Activated CD4-positive, alpha-beta T cell treated with anti-CD3 and anti-CD28 coated beads for 36 hours (primary cell): ENCODE measurements at regions not wholly inside any gene's neighbourhood (a gene's known extent, or its start where the extent isn't known, plus 50 kb on each side); places are given as distances from the start of the nearest gene placed in this dataset.

Experiments
- ATAC-seq: fragments of 200-7000 bp; cut with Tn5 transposase; one replicate; pipeline ENCODE4 v1.10.0; 2021; ENCODE audit warnings: mild to moderate bottlenecking, moderate library complexity
- CTCF ChIA-PET: fragments of 350-600 bp; sonication (Branson Sonifier 250); formaldehyde crosslinking; loops from one replicate; lab custom pipeline; 2021; ENCODE audit warnings: antibody characterized with exemption; lab: Charles Lee
- POLR2A ChIA-PET: fragments of 350-600 bp; sonication (Branson Sonifier 250); formaldehyde crosslinking; loops from one replicate; lab custom pipeline; 2021; ENCODE audit warnings: antibody characterized with exemption, inconsistent platforms; lab: Charles Lee
- DNase-seq: peaks from one replicate; pipeline ENCODE4 v3.0.0-alpha.2; 2020
- H3K27ac Mint-ChIP-seq: one replicate; pipeline ENCODE4 v1.8.0; 2021; ENCODE audit warnings: mixed read lengths
- H3K27me3 Mint-ChIP-seq: one replicate; pipeline ENCODE4 v1.8.0; 2021; ENCODE audit warnings: mixed read lengths
- H3K36me3 Mint-ChIP-seq: one replicate; pipeline ENCODE4 v1.8.0; 2021; ENCODE audit warnings: low read depth, mixed read lengths
- H3K4me1 Mint-ChIP-seq: one replicate; pipeline ENCODE4 v1.8.0; 2021; ENCODE audit warnings: mixed read lengths
- H3K4me3 Mint-ChIP-seq: one replicate; pipeline ENCODE4 v1.8.0; 2021; ENCODE audit warnings: mild to moderate bottlenecking, moderate library complexity, mixed read lengths
- H3K9me3 Mint-ChIP-seq: one replicate; pipeline ENCODE4 v1.8.0; 2021; ENCODE audit warnings: low read depth, mixed read lengths
- intact Hi-C, 2 experiments: fragments of 100-400 bp; cut with DNase I in 1 of 2; cut with micrococcal nuclease in 1 of 2; formaldehyde crosslinking; loops; one replicate each; pipeline versions ENCODE4 v1.14.2 to v1.15.1; 2022 to 2024; cut with DNase I, micrococcal nuclease

DNA sequence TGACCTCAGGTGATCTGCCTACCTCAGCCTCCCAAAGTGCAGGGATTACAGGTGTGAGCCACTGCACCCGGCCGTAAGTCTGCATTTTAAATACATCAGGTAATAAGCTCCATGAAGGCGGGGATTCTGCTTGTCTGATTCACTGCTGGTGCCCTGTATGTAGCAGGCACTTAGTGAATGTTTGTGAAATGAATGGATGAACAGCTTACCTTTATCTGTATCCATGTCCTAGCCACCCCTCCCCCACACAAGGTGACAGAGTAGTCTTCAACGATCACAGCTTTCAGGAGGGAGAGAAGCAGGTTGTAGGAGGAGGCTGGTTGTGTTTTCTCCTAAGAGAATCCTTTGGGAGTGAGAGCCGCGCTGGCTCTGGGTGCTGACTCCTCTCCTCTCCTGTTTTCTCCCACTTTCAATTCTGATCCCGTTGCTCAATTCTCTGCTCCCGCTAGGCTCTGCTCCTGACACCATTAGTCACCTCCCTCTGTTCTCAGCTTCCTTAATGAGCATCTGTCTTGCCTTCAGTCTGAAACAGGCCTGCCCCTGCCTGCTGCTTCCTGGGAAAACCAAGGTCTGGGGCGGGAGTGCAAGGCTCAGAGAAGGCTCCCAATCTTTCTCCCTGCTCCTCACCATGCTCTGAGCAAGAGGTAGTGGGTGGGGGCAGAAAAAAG is 88.8 kb upstream of the CTNNA1 start:
- Mint-ChIP-seq H3K4me1 (peaks cover 31% of the 10 kb centered on the region), H3K36me3 (no peaks in the 10 kb centered on the region), H3K27ac (no peak overlapping the region), H3K4me3 (no peak overlapping the region), H3K9me3 (no peaks in the 10 kb centered on the region), H3K27me3 (peaks cover 78% of the 10 kb centered on the region)
- intact Hi-C loops = no loop called here
- no peak for ATAC-seq
- POLR2A ChIA-PET = interaction anchor here (0.6 kb wide), 1 partner anchor 593 kb away, joined by 6 read pairs; no protein-coding TSS in a partner anchor
- CTCF ChIA-PET = no interaction called here
- DNase-seq = no peak

GRCh38 chr5:138663561-138663960 is 88.4 kb upstream of the HSPA9 start:
- Mint-ChIP-seq H3K4me3 (no peak overlapping the region), H3K27ac (no peak overlapping the region), H3K4me1 (peaks cover 23% of the 10 kb centered on the region), H3K36me3 (no peaks in the 10 kb centered on the region), H3K27me3 (peaks cover 75% of the 10 kb centered on the region), H3K9me3 (no peaks in the 10 kb centered on the region)
- intact Hi-C loops = no loop called here
- CTCF ChIA-PET = interaction anchor here (0.6 to 0.8 kb wide), 2 partner anchors 14 to 116 kb away, joined by 3 to 4 read pairs; no protein-coding TSS in a partner anchor
- DNase-seq (no peak), ATAC-seq (no peak)
- POLR2A ChIA-PET = interaction anchor here (0.6 kb wide), 1 partner anchor 594 kb away, joined by 6 read pairs; no protein-coding TSS in a partner anchor

- peak; percentile 65 for ATAC-seq
- H3K36me3 Mint-ChIP-seq = no peaks in the 10 kb centered on the region
- H3K9me3 Mint-ChIP-seq = no peaks in the 10 kb centered on the region
- intact Hi-C loops = no loop called here
- CTCF ChIA-PET = interaction anchor here (0.6 to 0.8 kb wide), 2 partner anchors 13 to 116 kb away, joined by 3 to 4 read pairs; no protein-coding TSS in a partner anchor
- peaks cover 75% of the 10 kb centered on the region for H3K27me3 Mint-ChIP-seq
- H3K4me3 Mint-ChIP-seq = no peak overlapping the region
- H3K27ac Mint-ChIP-seq = no peak overlapping the region
- peaks cover 17% of the 10 kb centered on the region for H3K4me1 Mint-ChIP-seq
- DNase-seq = peak; percentile 26
- POLR2A ChIA-PET = no interaction called here
Observed at GRCh38 chr5:138663009-138663408, 87.8 kb upstream of the HSPA9 start.

- H3K4me1 Mint-ChIP-seq = peaks cover 14% of the 10 kb centered on the region
- H3K36me3 Mint-ChIP-seq = no peaks in the 10 kb centered on the region
- intact Hi-C loops = no loop called here
- CTCF ChIA-PET = no interaction called here
- H3K9me3 Mint-ChIP-seq = no peaks in the 10 kb centered on the region
- H3K27ac Mint-ChIP-seq = no peak overlapping the region
- no peak overlapping the region for H3K4me3 Mint-ChIP-seq
- peaks cover 73% of the 10 kb centered on the region for H3K27me3 Mint-ChIP-seq
- peak; percentile 69 for ATAC-seq
- DNase-seq = peak; percentile 54
- POLR2A ChIA-PET = no interaction called here
Observed at GRCh38 chr5:138662599-138662998, 87.4 kb upstream of the HSPA9 start.

DNA sequence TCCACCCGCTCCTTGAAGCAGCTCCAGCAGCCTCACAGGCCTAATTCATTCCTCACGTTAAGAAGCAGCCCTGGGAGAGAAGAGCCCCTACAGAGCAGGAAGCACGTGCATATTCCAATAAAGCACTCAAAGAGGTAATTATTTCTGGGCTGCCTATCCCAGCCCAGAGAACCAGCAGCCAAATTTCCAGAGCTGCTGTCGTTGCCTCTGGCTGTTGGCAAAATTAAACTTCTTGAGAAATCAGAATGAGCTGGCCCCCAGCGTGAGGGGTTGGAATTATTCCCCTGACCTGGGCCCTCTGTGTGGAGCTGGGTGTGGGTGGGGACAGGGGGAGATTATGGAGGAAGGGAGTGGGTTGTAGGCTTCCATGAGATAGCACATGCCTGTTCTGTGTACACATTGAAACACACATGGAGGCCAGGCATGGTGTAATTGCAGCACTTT is 86.8 kb upstream of the HSPA9 start:
- DNase-seq = no peak
- POLR2A ChIA-PET = no interaction called here
- peaks cover 14% of the 10 kb centered on the region for H3K4me1 Mint-ChIP-seq
- peaks cover 78% of the 10 kb centered on the region for H3K27me3 Mint-ChIP-seq
- CTCF ChIA-PET = no interaction called here
- no peak for ATAC-seq
- no peak overlapping the region for H3K27ac Mint-ChIP-seq
- H3K36me3 Mint-ChIP-seq = no peaks in the 10 kb centered on the region
- H3K9me3 Mint-ChIP-seq = no peaks in the 10 kb centered on the region
- intact Hi-C loops = no loop called here
- no peak overlapping the region for H3K4me3 Mint-ChIP-seq

DNA sequence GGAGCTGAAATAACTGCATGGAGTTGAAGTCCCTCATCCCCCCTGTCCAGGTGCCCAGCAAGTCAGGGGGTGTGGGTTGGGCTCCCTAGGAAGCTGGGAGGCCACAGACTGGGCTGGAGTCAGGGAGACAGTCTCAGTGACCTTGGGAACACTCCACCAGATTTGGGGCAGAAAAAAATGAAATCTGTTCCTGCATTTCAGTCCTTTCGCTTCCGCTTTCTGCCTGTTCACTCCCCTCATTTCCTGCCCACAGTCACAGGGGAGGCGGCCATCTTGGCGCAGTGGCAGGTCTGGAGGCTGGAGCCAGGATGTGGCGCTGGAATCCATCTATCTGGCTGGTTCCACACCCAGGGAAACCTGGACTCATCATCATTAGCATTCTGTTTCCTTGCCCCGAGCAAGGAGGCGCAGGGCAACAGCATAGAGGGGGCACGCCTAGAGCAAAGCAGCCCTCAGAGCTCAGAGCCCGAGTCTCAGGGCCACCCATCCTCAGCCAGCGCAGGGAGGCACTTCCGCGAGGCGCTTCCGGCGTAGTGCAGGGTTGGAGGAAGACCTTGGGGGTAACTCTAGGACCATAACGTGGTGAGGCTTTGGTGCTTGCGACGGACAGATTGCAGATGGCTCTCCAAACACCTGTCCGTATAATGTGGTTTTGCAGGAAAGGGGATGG is 86.2 kb upstream of the HSPA9 start:
- H3K27ac Mint-ChIP-seq = no peak overlapping the region
- peaks cover 14% of the 10 kb centered on the region for H3K4me1 Mint-ChIP-seq
- ATAC-seq = no peak
- peaks cover 80% of the 10 kb centered on the region for H3K27me3 Mint-ChIP-seq
- no peaks in the 10 kb centered on the region for H3K36me3 Mint-ChIP-seq
- POLR2A ChIA-PET = no interaction called here
- H3K9me3 Mint-ChIP-seq = no peaks in the 10 kb centered on the region
- no peak overlapping the region for H3K4me3 Mint-ChIP-seq
- intact Hi-C loops = no loop called here
- CTCF ChIA-PET = no interaction called here
- no peak for DNase-seq

DNA sequence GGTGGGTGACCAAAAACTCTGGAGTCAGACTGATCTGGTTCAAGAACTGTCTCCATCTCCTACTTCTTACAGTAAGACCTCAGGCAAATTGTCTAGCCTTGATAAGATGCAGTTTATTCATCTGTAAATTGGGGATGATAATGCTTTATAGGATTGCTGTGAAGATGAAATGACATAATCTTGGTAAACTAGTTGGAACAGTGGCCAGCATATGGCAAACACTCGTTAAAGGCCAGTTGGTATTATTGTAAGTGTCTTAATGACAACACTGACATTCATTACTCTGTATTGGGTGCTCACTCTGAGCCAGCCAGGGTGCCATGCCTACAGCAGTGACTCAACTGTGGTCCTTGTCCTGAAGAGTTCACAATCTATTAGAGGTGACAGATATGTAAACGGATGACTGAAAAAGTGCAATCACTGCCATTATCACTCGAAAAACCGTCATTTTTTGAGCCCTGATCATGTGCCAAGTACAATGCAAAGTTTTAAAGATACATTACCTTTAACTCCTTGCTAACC is 84.9 kb upstream of the HSPA9 start:
- no peaks in the 10 kb centered on the region for H3K36me3 Mint-ChIP-seq
- POLR2A ChIA-PET = no interaction called here
- DNase-seq (no peak), ATAC-seq (peak; percentile 27)
- H3K4me3 Mint-ChIP-seq = no peak overlapping the region
- H3K4me1 Mint-ChIP-seq = peaks cover 20% of the 10 kb centered on the region
- H3K27me3 Mint-ChIP-seq = peaks cover 83% of the 10 kb centered on the region
- CTCF ChIA-PET = no interaction called here
- H3K27ac Mint-ChIP-seq = no peak overlapping the region
- no peaks in the 10 kb centered on the region for H3K9me3 Mint-ChIP-seq
- intact Hi-C loops = no loop called here

DNA sequence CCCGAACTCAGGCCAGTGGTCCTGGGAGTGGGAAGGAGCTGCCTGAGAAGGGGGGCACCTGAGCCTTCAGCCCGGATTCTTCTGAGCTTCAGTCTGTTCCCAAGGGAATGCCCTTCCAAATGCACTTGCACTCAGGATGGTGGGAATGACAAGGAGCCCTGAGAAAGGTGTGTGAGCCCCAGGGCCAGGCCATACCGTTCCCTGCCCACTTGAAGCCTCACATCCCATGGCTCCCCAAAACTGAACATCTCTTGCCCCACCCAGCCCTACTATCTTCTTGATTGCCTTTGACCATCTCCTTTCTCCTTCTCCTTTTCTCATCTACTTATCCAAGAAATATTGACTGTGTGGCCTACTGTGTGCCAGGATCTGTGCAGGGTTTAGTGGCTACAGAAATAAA is 84.4 kb upstream of the HSPA9 start:
- Mint-ChIP-seq H3K36me3 (no peaks in the 10 kb centered on the region), H3K4me3 (no peak overlapping the region), H3K27me3 (peaks cover 81% of the 10 kb centered on the region), H3K27ac (no peak overlapping the region), H3K9me3 (no peaks in the 10 kb centered on the region), H3K4me1 (peaks cover 25% of the 10 kb centered on the region)
- ATAC-seq (no peak), DNase-seq (no peak)
- intact Hi-C loops = loop anchor here in 1 of 2 experiments (10.0 kb wide), 1 partner anchor 735 kb away; the partner anchor contains the start of gene PROB1
- ChIA-PET POLR2A (no interaction called here), CTCF (no interaction called here)

- DNase-seq (no peak), ATAC-seq (no peak)
- intact Hi-C loops = loop anchor here in 1 of 2 experiments (10.0 kb wide), 1 partner anchor 736 kb away; the partner anchor contains the start of gene PROB1
- ChIA-PET CTCF (no interaction called here), POLR2A (no interaction called here)
- Mint-ChIP-seq H3K4me1 (peaks cover 30% of the 10 kb centered on the region), H3K9me3 (no peaks in the 10 kb centered on the region), H3K4me3 (no peak overlapping the region), H3K27ac (no peak overlapping the region), H3K27me3 (peaks cover 76% of the 10 kb centered on the region), H3K36me3 (no peaks in the 10 kb centered on the region)
Observed at GRCh38 chr5:138659121-138659520, 83.9 kb upstream of the HSPA9 start.

DNA sequence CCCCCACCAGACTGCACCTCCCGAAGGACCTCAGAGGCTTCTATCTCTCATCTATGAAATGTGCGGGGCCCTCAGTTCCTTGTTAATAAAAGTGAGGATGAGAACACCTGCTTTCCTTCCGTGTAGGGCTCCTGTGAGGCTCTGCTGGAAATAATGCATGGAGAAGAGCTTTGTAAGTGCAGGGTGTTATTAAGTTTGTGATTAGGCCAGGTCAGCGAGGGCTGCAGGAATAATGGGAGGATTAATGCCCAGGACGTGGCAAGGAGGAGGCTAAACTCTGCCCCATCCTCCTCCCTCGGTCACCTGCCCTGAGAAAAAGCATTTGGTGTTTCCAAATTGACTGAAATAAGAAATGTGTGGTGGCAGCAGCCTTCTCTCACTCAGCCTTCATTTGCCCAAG is 83.5 kb upstream of the HSPA9 start:
- H3K36me3 Mint-ChIP-seq = no peaks in the 10 kb centered on the region
- DNase-seq (no peak), ATAC-seq (no peak)
- no peaks in the 10 kb centered on the region for H3K9me3 Mint-ChIP-seq
- no peak overlapping the region for H3K27ac Mint-ChIP-seq
- intact Hi-C loops = loop anchor here in 1 of 2 experiments (10.0 kb wide), 1 partner anchor 736 kb away; the partner anchor contains the start of gene PROB1
- peaks cover 78% of the 10 kb centered on the region for H3K27me3 Mint-ChIP-seq
- H3K4me3 Mint-ChIP-seq = no peak overlapping the region
- peaks cover 34% of the 10 kb centered on the region for H3K4me1 Mint-ChIP-seq
- CTCF ChIA-PET = no interaction called here
- POLR2A ChIA-PET = no interaction called here

GRCh38 chr5:138657360-138657759 is 82.2 kb upstream of the HSPA9 start:
- H3K27ac Mint-ChIP-seq = no peak overlapping the region
- no peaks in the 10 kb centered on the region for H3K36me3 Mint-ChIP-seq
- H3K4me1 Mint-ChIP-seq = peaks cover 24% of the 10 kb centered on the region
- H3K9me3 Mint-ChIP-seq = no peaks in the 10 kb centered on the region
- DNase-seq (no peak), ATAC-seq (no peak)
- intact Hi-C loops = loop anchor here in 1 of 2 experiments (10.0 kb wide), 1 partner anchor 737 kb away; the partner anchor contains the start of gene PROB1
- ChIA-PET CTCF (interaction anchor here (0.7 to 1.2 kb wide), 2 partner anchors 64 to 461 kb away, joined by 3 to 5 read pairs; no protein-coding TSS in a partner anchor), POLR2A (no interaction called here)
- no peak overlapping the region for H3K4me3 Mint-ChIP-seq
- H3K27me3 Mint-ChIP-seq = peaks cover 82% of the 10 kb centered on the region
